ENCODE measurements at regions not wholly inside any gene's neighbourhood (a gene's known extent, or its start where the extent isn't known, plus 50 kb on each side); places are given as distances from the start of the nearest gene placed in this dataset.

- TF ChIP-seq ZBTB7A (IDR thresholded peaks at IDR 0.05; ENCODE audit: low read depth) (no peak), YY1 (IDR thresholded peaks at IDR 0.05; ENCODE audit: low read depth) (no peak), MAX (IDR thresholded peaks at IDR 0.05) (no peak), TAF1 (IDR thresholded peaks at IDR 0.05; ENCODE audit: low read depth) (no peak), RAD21 (IDR thresholded peaks at IDR 0.05; ENCODE audit: low read depth) (no peak), TCF12 (IDR thresholded peaks at IDR 0.05; ENCODE audit: low read depth) (no peak), TEAD4 (IDR thresholded peaks at IDR 0.05) (no peak), EP300 (IDR thresholded peaks at IDR 0.05; ENCODE audit: borderline replicate concordance) (no peak), FOXM1 (IDR thresholded peaks at IDR 0.05; ENCODE audit: borderline replicate concordance, low read depth) (no peak), REST (IDR thresholded peaks at IDR 0.05; ENCODE audit: low read depth) (no peak), NFIC (IDR thresholded peaks at IDR 0.05) (no peak), USF1 (IDR thresholded peaks at IDR 0.05) (no peak), CREB1 (IDR thresholded peaks at IDR 0.05; ENCODE audit: low read depth) (no peak), EGR1 (IDR thresholded peaks at IDR 0.05) (no peak), CEBPB (IDR thresholded peaks at IDR 0.05) (no peak)
Measured at GRCh38 chr5:107124376-107124775, 546.4 kb downstream of the EFNA5 start.

GRCh38 chr5:107123014-107123413 is 547.7 kb downstream of the EFNA5 start:
- no peak for TF ChIP-seq CREB1 (IDR thresholded peaks at IDR 0.05; ENCODE audit: low read depth)
- no peak for TF ChIP-seq EP300 (IDR thresholded peaks at IDR 0.05; ENCODE audit: borderline replicate concordance)
- no peak for TF ChIP-seq ZBTB7A (IDR thresholded peaks at IDR 0.05; ENCODE audit: low read depth)
- TF ChIP-seq CEBPB (IDR thresholded peaks at IDR 0.05): no peak
- no peak for TF ChIP-seq USF1 (IDR thresholded peaks at IDR 0.05)
- no peak for TF ChIP-seq TAF1 (IDR thresholded peaks at IDR 0.05; ENCODE audit: low read depth)
- TF ChIP-seq NFIC (IDR thresholded peaks at IDR 0.05): no peak

GRCh38 chr5:107121793-107122519 is 548.8 kb downstream of the EFNA5 start:
- TF ChIP-seq RAD21 (IDR thresholded peaks at IDR 0.05; ENCODE audit: low read depth) (no peak), ZBTB7A (IDR thresholded peaks at IDR 0.05; ENCODE audit: low read depth) (no peak), TAF1 (IDR thresholded peaks at IDR 0.05; ENCODE audit: low read depth) (no peak), EGR1 (IDR thresholded peaks at IDR 0.05) (no peak), CEBPB (IDR thresholded peaks at IDR 0.05) (no peak), MAX (IDR thresholded peaks at IDR 0.05) (no peak), TEAD4 (IDR thresholded peaks at IDR 0.05) (no peak), EP300 (IDR thresholded peaks at IDR 0.05; ENCODE audit: borderline replicate concordance) (no peak)

- no peak for TF ChIP-seq USF1 (IDR thresholded peaks at IDR 0.05)
Measured at GRCh38 chr5:107119656-107120055, 551.1 kb downstream of the EFNA5 start.

- no peak for TF ChIP-seq EGR1 (IDR thresholded peaks at IDR 0.05)
- TF ChIP-seq TCF12 (IDR thresholded peaks at IDR 0.05; ENCODE audit: low read depth): no peak
- no peak for TF ChIP-seq ZBTB7A (IDR thresholded peaks at IDR 0.05; ENCODE audit: low read depth)
- no peak for TF ChIP-seq REST (IDR thresholded peaks at IDR 0.05; ENCODE audit: low read depth)
- no peak for TF ChIP-seq USF1 (IDR thresholded peaks at IDR 0.05)
- no peak for TF ChIP-seq MAX (IDR thresholded peaks at IDR 0.05)
Measured at GRCh38 chr5:107118184-107119019, 552.3 kb downstream of the EFNA5 start.
